GM10248 (cell line): ENCODE measurements at regions not wholly inside any gene's neighbourhood (a gene's known extent, or its start where the extent isn't known, plus 50 kb on each side); places are given as distances from the start of the nearest gene placed in this dataset.

Experiments
- CTCF ChIA-PET: fragments of 300-600 bp; sonication (Branson Sonifier 250); formaldehyde crosslinking; extraction: SDS; loops from one replicate; lab custom pipeline; 2021; ENCODE audit warnings: antibody characterized with exemption; lab: Yijun Ruan, JAX
- POLR2A ChIA-PET: fragments of 350-650 bp; sonication (Branson Sonifier 250); formaldehyde crosslinking; extraction: SDS; loops from one replicate; lab custom pipeline; 2020; ENCODE audit warnings: antibody characterized with exemption; lab: Yijun Ruan, JAX
- DNase-seq: peaks from one replicate; pipeline ENCODE4 v3.0.0; 2012; ENCODE audit errors: extremely low spot score
- CTCF ChIP-seq: IDR thresholded peaks from 2 replicates; pipeline ENCODE4 v1.5.1; 2012; ENCODE audit warnings: mild to moderate bottlenecking, low read depth; ENCODE audit errors: extremely low read depth, missing control alignments, control extremely low read depth

GRCh38 chr11:112760396-112761059 is 200.7 kb upstream of the NCAM1 start:
- DNase-seq = no peak
- TF ChIP-seq CTCF = no peak
- ChIA-PET POLR2A (no interaction called here), CTCF (interaction anchor here (1.1 to 1.5 kb wide), 3 partner anchors 10 to 35 kb away, joined by 3 to 4 read pairs (median 3); no protein-coding TSS in a partner anchor)

GRCh38 chr11:112761911-112762706 is 199.1 kb upstream of the NCAM1 start:
- ChIA-PET CTCF (no interaction called here), POLR2A (no interaction called here)
- TF ChIP-seq CTCF = no peak
- no peak for DNase-seq

- no peak for TF ChIP-seq CTCF
- ChIA-PET POLR2A (no interaction called here), CTCF (no interaction called here)
- DNase-seq = no peak
Observed at GRCh38 chr11:112762707-112763090, 198.5 kb upstream of the NCAM1 start.

- CTCF ChIA-PET = no interaction called here
- no peak for TF ChIP-seq CTCF
- POLR2A ChIA-PET = no interaction called here
- no peak for DNase-seq
Observed at GRCh38 chr11:112765337-112765736, 195.9 kb upstream of the NCAM1 start.

GRCh38 chr11:112769170-112769569 is 192.1 kb upstream of the NCAM1 start:
- no peak for DNase-seq
- ChIA-PET POLR2A (no interaction called here), CTCF (interaction anchor here (0.8 kb wide), 1 partner anchor 178 kb away, joined by 3 read pairs; no protein-coding TSS in a partner anchor)
- TF ChIP-seq CTCF = no peak

GRCh38 chr11:112769584-112769983 is 191.6 kb upstream of the NCAM1 start:
- DNase-seq = no peak
- ChIA-PET POLR2A (no interaction called here), CTCF (interaction anchor here (0.8 kb wide), 1 partner anchor 179 kb away, joined by 3 read pairs; no protein-coding TSS in a partner anchor)
- no peak for TF ChIP-seq CTCF
